ENCODE measurements at regions not wholly inside any gene's neighbourhood (a gene's known extent, or its start where the extent isn't known, plus 50 kb on each side); places are given as distances from the start of the nearest gene placed in this dataset.

GRCh38 chr13:110826861-110827672 is 87.8 kb downstream of the ANKRD10 start:
- no peaks in the 10 kb centered on the region for H3K9me3 ChIP-seq
- H3K36me3 ChIP-seq: no peaks in the 10 kb centered on the region
- no peak overlapping the region for H3K27ac ChIP-seq
- no peaks in the 10 kb centered on the region for H3K4me1 ChIP-seq (ENCODE audit: control insufficient read depth in 1 of 2, insufficient read depth in 1 of 2, low read depth in 1 of 2, low read length in 1 of 2)
- peaks cover 8% of the 10 kb centered on the region for H3K27me3 ChIP-seq
- no peak for TF ChIP-seq CTCF (IDR thresholded peaks at IDR 0.05)
- H3K4me3 ChIP-seq (ENCODE audit: low read depth in 1 of 2, low read length in 1 of 2): no peak overlapping the region

All from neutrophil (primary cell).